AG20443 (cell line): ENCODE measurements at regions not wholly inside any gene's neighbourhood (a gene's known extent, or its start where the extent isn't known, plus 50 kb on each side); places are given as distances from the start of the nearest gene placed in this dataset.
"Not testable (repeated sequence)": the region's sequence is repeated elsewhere in the genome, so short reads cannot be mapped to it uniquely, and the experiment has no call there.

Source experiments
- DNase-seq: peaks from one replicate; pipeline ENCODE4 v3.0.0; 2012; ENCODE audit warnings: low spot score, mixed read lengths

- peak; percentile 63 for DNase-seq
Observed at GRCh38 chr9:36461323-36461722, 61.3 kb upstream of the RNF38 start.

DNA sequence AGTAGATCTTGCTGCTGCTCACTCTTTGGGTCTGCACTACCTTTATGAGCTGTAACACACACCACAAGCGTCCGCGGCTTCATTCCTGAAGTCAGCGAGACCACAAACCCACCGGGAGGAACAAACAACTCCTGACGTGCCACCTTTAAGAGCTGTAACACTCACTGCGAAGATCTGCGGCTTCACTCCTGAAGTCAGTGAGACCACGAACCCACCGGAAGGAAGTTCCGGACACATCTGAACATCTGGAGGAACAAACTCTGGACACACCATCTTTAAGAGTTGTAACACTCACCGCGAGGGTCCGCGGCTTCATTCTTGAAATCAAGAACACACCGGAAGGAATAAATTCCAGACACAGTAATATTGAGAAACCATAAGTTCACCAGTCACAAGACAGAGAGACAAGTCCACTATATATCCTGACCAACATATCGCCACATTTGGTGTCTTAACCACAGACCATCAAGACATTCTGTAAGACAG, 58.4 kb upstream of the RNF38 start:
- not testable (repeated sequence) for DNase-seq

DNA sequence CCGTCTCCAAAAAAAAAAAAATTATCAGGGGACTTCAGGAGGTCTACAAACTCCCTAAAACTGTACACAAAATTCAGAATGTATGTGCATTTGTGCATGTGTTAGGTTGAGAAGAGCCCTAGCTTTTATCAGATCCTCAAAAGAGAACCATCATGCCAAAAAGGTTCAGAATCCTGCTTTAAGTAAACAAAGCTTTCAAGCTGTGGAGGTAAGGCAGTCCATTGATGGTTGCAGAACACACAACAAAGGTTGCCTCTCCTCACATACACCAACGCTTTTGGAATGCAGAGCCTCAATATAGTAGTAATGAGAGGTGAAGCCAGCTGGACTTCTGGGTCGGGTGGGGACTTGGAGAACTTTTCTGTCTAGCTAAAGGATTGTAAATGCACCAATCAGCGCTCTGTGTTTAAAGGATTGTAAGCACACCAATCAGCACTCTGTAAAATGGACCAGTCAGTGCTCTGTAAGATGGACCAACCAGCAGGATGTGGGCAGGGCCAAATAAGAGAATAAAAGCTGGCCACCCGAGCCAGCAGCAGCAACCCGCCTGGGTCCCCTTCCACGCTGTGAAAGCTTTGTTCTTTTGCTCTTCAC, 57.9 kb upstream of the RNF38 start:
- DNase-seq: no peak

- no peak for DNase-seq
Observed at GRCh38 chr9:36456480-36457065, 56.5 kb upstream of the RNF38 start.

DNA sequence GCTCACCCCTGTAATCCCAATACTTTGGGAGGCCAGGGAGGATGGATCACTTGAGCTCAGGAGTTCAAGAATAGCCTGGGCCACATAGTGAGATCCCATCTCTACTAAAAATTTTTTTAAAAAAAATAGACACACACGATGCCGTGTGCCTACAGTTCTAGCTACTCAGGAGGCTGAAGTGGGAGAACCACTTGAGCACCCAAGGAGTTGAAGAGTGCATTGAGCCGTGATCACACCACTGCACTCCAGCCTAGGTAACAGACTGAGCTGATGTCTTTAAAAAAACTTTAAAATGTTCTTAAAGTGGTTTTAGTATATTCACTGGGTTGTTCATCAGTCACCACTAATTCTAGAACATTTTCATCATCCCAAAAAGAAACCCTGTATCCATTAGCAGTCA, 51.9 kb upstream of the RNF38 start:
- no peak for DNase-seq

DNA sequence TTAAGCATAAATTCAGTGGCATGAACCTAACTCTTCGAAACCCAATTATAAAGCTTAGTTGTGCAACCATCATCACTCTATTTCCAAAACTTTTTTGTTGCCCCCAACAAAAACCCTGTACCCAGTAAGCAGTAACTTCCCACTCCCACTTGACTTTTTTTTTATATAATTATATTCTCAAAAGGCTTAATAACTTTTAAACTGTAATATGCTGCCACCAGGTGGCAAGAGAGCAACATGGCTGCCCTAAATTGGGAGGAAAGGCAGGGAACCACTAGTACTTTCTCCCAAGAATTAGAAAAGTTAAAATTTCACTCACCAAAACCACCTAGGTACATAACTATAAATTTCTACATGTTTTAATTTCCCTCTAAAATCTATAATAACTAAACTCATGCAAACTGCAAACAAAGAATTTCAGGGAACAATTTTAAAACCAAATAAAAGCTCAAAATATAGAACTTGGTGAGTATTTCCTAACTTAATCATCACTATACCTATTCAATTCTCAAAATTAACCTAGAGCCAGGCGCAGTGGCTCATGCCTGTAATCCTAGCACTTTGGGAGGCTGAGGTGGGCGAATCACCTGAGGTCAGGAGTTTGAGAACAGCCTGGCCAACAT, 50.2 kb upstream of the RNF38 start:
- DNase-seq: peak; percentile 63
